H9 (cell line): ENCODE measurements at regions not wholly inside any gene's neighbourhood (a gene's known extent, or its start where the extent isn't known, plus 50 kb on each side); places are given as distances from the start of the nearest gene placed in this dataset.
"Not testable (repeated sequence)": the region's sequence is repeated elsewhere in the genome, so short reads cannot be mapped to it uniquely, and the experiment has no call there.

Experiments
- DNase-seq: peaks from one replicate; pipeline ENCODE4 v3.0.0-alpha.2; 2017
- H2AFZ ChIP-seq: one replicate; pipeline ENCODE4 v1.6.1; 2013; ENCODE audit warnings: mild to moderate bottlenecking, low read length, control low read depth, moderate library complexity
- H2AK5ac ChIP-seq: 2 replicates; pipeline ENCODE4 v1.6.1; 2013; ENCODE audit warnings: low read length, control low read depth, mixed read lengths; ENCODE audit not compliant: insufficient read length
- H2BK120ac ChIP-seq: one replicate; pipeline ENCODE4 v1.6.1; 2013; ENCODE audit warnings: low read depth, mild to moderate bottlenecking, low read length, control low read depth, inconsistent platforms; ENCODE audit not compliant: poor library complexity, severe bottlenecking
- H2BK12ac ChIP-seq: 2 replicates; pipeline ENCODE4 v1.6.1; 2013; ENCODE audit warnings: low read length, control low read depth, mixed read lengths, low read depth; ENCODE audit not compliant: insufficient read length
- H2BK15ac ChIP-seq: 2 replicates; pipeline ENCODE4 v1.6.1; 2013; ENCODE audit warnings: low read depth, low read length, control low read depth
- H2BK20ac ChIP-seq: one replicate; pipeline ENCODE4 v1.6.1; 2013; ENCODE audit warnings: low read depth, mild to moderate bottlenecking, low read length, control low read depth, inconsistent platforms; ENCODE audit not compliant: poor library complexity, severe bottlenecking
- H2BK5ac ChIP-seq: 2 replicates; pipeline ENCODE4 v1.6.1; 2013; ENCODE audit warnings: low read length, control low read depth, mixed read lengths; ENCODE audit not compliant: insufficient read length
- H3K14ac ChIP-seq: 2 replicates; pipeline ENCODE4 v1.6.1; 2013; ENCODE audit warnings: low read length, control low read depth; ENCODE audit not compliant: insufficient read depth
- H3K18ac ChIP-seq: 2 replicates; pipeline ENCODE4 v1.6.1; 2013; ENCODE audit warnings: low read depth, mild to moderate bottlenecking, mixed read lengths, low read length, control low read depth; ENCODE audit not compliant: insufficient read length
- H3K23ac ChIP-seq: 2 replicates; pipeline ENCODE4 v1.6.1; 2013; ENCODE audit warnings: low read length, control low read depth, mixed read lengths, low read depth; ENCODE audit not compliant: insufficient read length
- H3K23me2 ChIP-seq: 2 replicates; pipeline ENCODE4 v1.6.1; 2013; ENCODE audit warnings: low read depth, mild to moderate bottlenecking, mixed read lengths, low read length, control low read depth; ENCODE audit not compliant: insufficient read length, poor library complexity, severe bottlenecking
- H3K27ac ChIP-seq: 2 replicates; pipeline ENCODE4 v1.5.1; 2013; ENCODE audit warnings: low read length, control low read depth, mixed read lengths, low read depth; ENCODE audit not compliant: insufficient read length
- H3K27me3 ChIP-seq: 2 replicates; pipeline ENCODE4 v1.6.1; 2013; ENCODE audit warnings: low read length, control low read depth, inconsistent platforms; ENCODE audit not compliant: insufficient read depth
- H3K4ac ChIP-seq: 2 replicates; pipeline ENCODE4 v1.6.1; 2013; ENCODE audit warnings: low read depth, mild to moderate bottlenecking, control low read depth, inconsistent platforms, low read length, moderate library complexity
- H3K4me1 ChIP-seq: 2 replicates; pipeline ENCODE4 v1.6.1; 2013; ENCODE audit warnings: low read length, control low read depth, inconsistent platforms; ENCODE audit not compliant: insufficient read depth
- H3K4me2 ChIP-seq: 2 replicates; pipeline ENCODE4 v1.6.1; 2013; ENCODE audit warnings: low read length, control low read depth, mixed read lengths; ENCODE audit not compliant: insufficient read length, insufficient read depth
- H3K56ac ChIP-seq: 2 replicates; pipeline ENCODE4 v1.6.1; 2013; ENCODE audit warnings: low read depth, mild to moderate bottlenecking, mixed read lengths, low read length, control low read depth; ENCODE audit not compliant: insufficient read length
- H3K79me1 ChIP-seq: 2 replicates; pipeline ENCODE4 v1.6.1; 2013; ENCODE audit warnings: low read depth, mild to moderate bottlenecking, moderate library complexity, low read length, control low read depth, inconsistent platforms; ENCODE audit not compliant: insufficient read depth, poor library complexity, severe bottlenecking
- H3K79me2 ChIP-seq: 2 replicates; pipeline ENCODE4 v1.6.1; 2013; ENCODE audit warnings: low read length, control low read depth, inconsistent platforms; ENCODE audit not compliant: insufficient read depth
- H3K9ac ChIP-seq: 2 replicates; pipeline ENCODE4 v1.6.1; 2013; ENCODE audit warnings: low read length, control low read depth, mixed read lengths; ENCODE audit not compliant: insufficient read length; ENCODE audit errors: extremely low read depth
- H3K9me3 ChIP-seq: one replicate; pipeline ENCODE4 v1.6.1; 2013; ENCODE audit warnings: low read depth, low read length, inconsistent platforms; ENCODE audit not compliant: control insufficient read depth
- H3T11ph ChIP-seq: one replicate; pipeline ENCODE4 v1.6.1; 2013; ENCODE audit warnings: mild to moderate bottlenecking, low read length, control low read depth, inconsistent platforms
- H4K20me1 ChIP-seq: one replicate; pipeline ENCODE4 v1.6.1; 2013; ENCODE audit not compliant: control insufficient read depth, insufficient read length, insufficient read depth
- H4K5ac ChIP-seq: 2 replicates; pipeline ENCODE4 v1.6.1; 2013; ENCODE audit warnings: low read depth, mild to moderate bottlenecking, mixed read lengths, low read length, control low read depth; ENCODE audit not compliant: insufficient read length
- H4K8ac ChIP-seq: replicated peaks from 2 replicates; pipeline ENCODE4 v1.6.1; 2013; ENCODE audit warnings: low read length, control low read depth, mixed read lengths, low read depth; ENCODE audit not compliant: insufficient read length
- H4K91ac ChIP-seq: 2 replicates; pipeline ENCODE4 v1.6.1; 2013; ENCODE audit warnings: low read depth, mild to moderate bottlenecking, moderate library complexity, mixed read lengths, low read length, control low read depth; ENCODE audit not compliant: insufficient read length
- H3K27ac Mint-ChIP-seq, 3 experiments: 2 replicates in 2 of 3; 3 replicates in 1 of 3; pipeline ENCODE4 v1.8.0; 2020 to 2021; ENCODE audit warnings: mixed read lengths in 3 of 3, mild to moderate bottlenecking in 1 of 3, moderate library complexity in 1 of 3
- H3K27me3 Mint-ChIP-seq: 2 replicates; pipeline ENCODE4 v1.8.0; 2021; ENCODE audit warnings: low read depth, mild to moderate bottlenecking, moderate library complexity, mixed read lengths
- H3K36me3 Mint-ChIP-seq, 3 experiments: 2 replicates in 2 of 3; 3 replicates in 1 of 3; pipeline ENCODE4 v1.8.0; 2020 to 2021; ENCODE audit warnings: low read depth in 3 of 3, mixed read lengths in 3 of 3; ENCODE audit not compliant: insufficient read depth in 1 of 3
- H3K4me1 Mint-ChIP-seq, 2 experiments: 2 replicates each; pipeline ENCODE4 v1.8.0; 2020; ENCODE audit warnings: mixed read lengths in 2 of 2
- H3K4me3 Mint-ChIP-seq, 2 experiments: 2 replicates in 1 of 2; 3 replicates in 1 of 2; pipeline ENCODE4 v1.8.0; 2020 to 2021; ENCODE audit warnings: mild to moderate bottlenecking in 2 of 2, mixed read lengths in 2 of 2, moderate library complexity in 1 of 2
- H3K9me3 Mint-ChIP-seq, 2 experiments: 2 replicates in 1 of 2; 3 replicates in 1 of 2; pipeline ENCODE4 v1.8.0; 2020; ENCODE audit warnings: mild to moderate bottlenecking in 2 of 2, mixed read lengths in 2 of 2, moderate library complexity in 1 of 2
- WGBS: extraction: QIAGEN DNeasy Blood & Tissue Kit; methylation state at CpG from one replicate; pipeline ENCODE4 v1.1.7; 2013; ENCODE audit warnings: missing lambda C conversion rate, low lambda C conversion rate, mixed read lengths; ENCODE audit not compliant: insufficient read length; ENCODE audit errors: extremely low coverage; 5-methylcytosine and 5-hydroxymethylcytosine counted together
- TF ChIP-seq, protein P1 (sequence below): fragments of 200-600 bp; sonication (generic); conservative IDR thresholded peaks from 3 replicates; pipeline ENCODE4 v1.8.0; 2021; ENCODE audit warnings: antibody characterized with exemption, mild to moderate bottlenecking

DNA sequence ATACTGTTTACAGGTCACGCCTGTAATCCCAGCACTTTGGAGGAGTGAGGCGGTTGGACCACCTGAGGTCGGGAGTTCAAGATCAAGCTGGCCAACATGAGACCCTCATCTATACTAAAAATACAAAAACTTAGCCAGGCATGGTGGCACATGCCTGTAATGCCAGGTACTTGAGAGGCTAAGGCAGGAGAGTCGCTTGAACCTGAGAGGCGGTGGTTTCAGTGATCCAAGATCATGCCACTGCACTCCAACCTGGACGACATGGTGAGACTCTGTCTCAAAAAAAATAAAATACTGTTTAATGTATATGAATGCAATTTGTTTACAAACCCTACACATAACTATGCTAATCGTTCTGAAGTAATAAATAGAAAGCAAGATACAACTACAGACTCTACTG, 102.4 kb downstream of the ZNF486 start:
- Histone ChIP-seq H2BK12ac (no peak overlapping the region), H3K4me1 (no peaks in the 10 kb centered on the region), H3K56ac (no peak overlapping the region), H3K23me2 (no peaks in the 10 kb centered on the region), H4K5ac (no peak overlapping the region), H2BK5ac (no peak overlapping the region), H3K27ac (no peak overlapping the region), H3K23ac (no peak overlapping the region), H4K20me1 (no peaks in the 10 kb centered on the region), H3K18ac (no peak overlapping the region), H3K9me3 (no peaks in the 10 kb centered on the region), H3K4me2 (no peak overlapping the region), H3K14ac (no peak overlapping the region), H4K8ac (no peak overlapping the region), H3K27me3 (no peaks in the 10 kb centered on the region), H2BK15ac (no peak overlapping the region), H2AK5ac (no peak overlapping the region), H4K91ac (no peak overlapping the region), H2AFZ (no peak overlapping the region), H3T11ph (no peak overlapping the region), H3K79me1 (no peaks in the 10 kb centered on the region), H3K79me2 (no peaks in the 10 kb centered on the region), H3K4ac (no peak overlapping the region), H2BK20ac (no peak overlapping the region), H3K9ac (no peak overlapping the region), H2BK120ac (no peak overlapping the region)
- H3K27me3 Mint-ChIP-seq, result no peaks in the 10 kb centered on the region
- H3K36me3 Mint-ChIP-seq, result no peaks in the 10 kb centered on the region
- no peak for DNase-seq
- H3K4me1 Mint-ChIP-seq, result peaks cover 10 to 13% of the 10 kb centered on the region in 2 experiments
- WGBS, result no CpG with 5 or more reads among the region's 7 CpGs
- H3K4me3 Mint-ChIP-seq, result no peak overlapping the region
- TF ChIP-seq, protein P1, sequence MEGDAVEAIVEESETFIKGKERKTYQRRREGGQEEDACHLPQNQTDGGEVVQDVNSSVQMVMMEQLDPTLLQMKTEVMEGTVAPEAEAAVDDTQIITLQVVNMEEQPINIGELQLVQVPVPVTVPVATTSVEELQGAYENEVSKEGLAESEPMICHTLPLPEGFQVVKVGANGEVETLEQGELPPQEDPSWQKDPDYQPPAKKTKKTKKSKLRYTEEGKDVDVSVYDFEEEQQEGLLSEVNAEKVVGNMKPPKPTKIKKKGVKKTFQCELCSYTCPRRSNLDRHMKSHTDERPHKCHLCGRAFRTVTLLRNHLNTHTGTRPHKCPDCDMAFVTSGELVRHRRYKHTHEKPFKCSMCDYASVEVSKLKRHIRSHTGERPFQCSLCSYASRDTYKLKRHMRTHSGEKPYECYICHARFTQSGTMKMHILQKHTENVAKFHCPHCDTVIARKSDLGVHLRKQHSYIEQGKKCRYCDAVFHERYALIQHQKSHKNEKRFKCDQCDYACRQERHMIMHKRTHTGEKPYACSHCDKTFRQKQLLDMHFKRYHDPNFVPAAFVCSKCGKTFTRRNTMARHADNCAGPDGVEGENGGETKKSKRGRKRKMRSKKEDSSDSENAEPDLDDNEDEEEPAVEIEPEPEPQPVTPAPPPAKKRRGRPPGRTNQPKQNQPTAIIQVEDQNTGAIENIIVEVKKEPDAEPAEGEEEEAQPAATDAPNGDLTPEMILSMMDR, result no peak
- H3K9me3 Mint-ChIP-seq, result no peaks in the 10 kb centered on the region
- H3K27ac Mint-ChIP-seq, result no peak overlapping the region

DNA sequence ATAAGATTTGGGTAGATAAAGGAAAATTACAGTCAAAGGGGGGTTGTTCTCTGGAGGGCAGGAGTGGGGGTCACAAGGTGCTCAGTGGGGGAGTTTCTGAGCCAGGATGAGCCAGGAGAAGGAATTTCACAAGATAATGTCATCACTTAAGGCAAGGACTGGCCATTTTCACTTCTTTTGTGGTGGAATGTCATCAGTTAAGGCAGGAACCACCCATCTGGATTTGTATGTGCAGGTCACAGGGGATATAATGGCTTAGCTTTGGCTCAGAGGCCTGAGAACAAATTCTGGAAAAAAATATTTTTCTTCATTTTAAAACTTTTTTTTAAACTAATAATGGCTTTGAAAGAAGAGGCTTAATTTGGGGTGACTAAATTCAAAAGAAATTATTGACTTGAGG, 94.5 kb downstream of the ZNF486 start:
- not testable (repeated sequence) for H3T11ph ChIP-seq, H3K27me3 Mint-ChIP-seq, H3K4me2 ChIP-seq, H2BK20ac ChIP-seq, H2BK12ac ChIP-seq, H3K36me3 Mint-ChIP-seq, H3K4ac ChIP-seq, H3K23me2 ChIP-seq, H3K79me2 ChIP-seq, H4K91ac ChIP-seq, H3K27me3 ChIP-seq, H3K9ac ChIP-seq, DNase-seq, H2BK15ac ChIP-seq, H3K14ac ChIP-seq, H4K8ac ChIP-seq, H2AFZ ChIP-seq, H3K79me1 ChIP-seq, H2BK5ac ChIP-seq, H4K5ac ChIP-seq, H3K23ac ChIP-seq, H2AK5ac ChIP-seq, H3K4me1 ChIP-seq, H3K9me3 ChIP-seq, H3K56ac ChIP-seq, H2BK120ac ChIP-seq, H3K18ac ChIP-seq, H4K20me1 ChIP-seq, H3K9me3 Mint-ChIP-seq
- H3K4me1 Mint-ChIP-seq, result peaks cover 45 to 47% of the 10 kb centered on the region in 2 experiments
- H3K4me3 Mint-ChIP-seq, result peak overlapping the region; percentile 11 to 55; a peak in 3 of 5 replicates
- peak overlapping the region; percentile 90 for H3K27ac ChIP-seq
- peak overlapping the region; percentile 79 to 98 (median 94) for H3K27ac Mint-ChIP-seq
